Ovary (tissue), 7 donors: ENCODE measurements at regions not wholly inside any gene's neighbourhood (a gene's known extent, or its start where the extent isn't known, plus 50 kb on each side); places are given as distances from the start of the nearest gene placed in this dataset.

Source experiments
- DNase-seq, 5 donors: peaks; one replicate each; pipeline ENCODE4 v3.0.0-alpha.2; 2019 to 2020
- H3K27ac ChIP-seq, 2 donors: fragments of 200-600 bp; one replicate each; pipeline versions ENCODE4 v1.5.1 to v1.8.0; 2019 to 2022
- H3K27me3 ChIP-seq: fragments of 200-600 bp; one replicate; pipeline ENCODE4 v1.8.0; 2022
- H3K36me3 ChIP-seq: fragments of 200-600 bp; sonication (generic); one replicate; pipeline ENCODE4 v1.5.1; 2019
- H3K4me1 ChIP-seq: one replicate; pipeline ENCODE4 v1.8.1; 2013; ENCODE audit warnings: mild to moderate bottlenecking, moderate library complexity; ENCODE audit not compliant: insufficient read depth
- H3K4me3 ChIP-seq: fragments of 200-600 bp; sonication (generic); one replicate; pipeline ENCODE4 v1.5.1; 2017
- H3K9me3 ChIP-seq, 2 donors: fragments of 200-600 bp in 1 of 2; sonication (generic) in 1 of 2; one replicate each; pipeline versions ENCODE4 v1.5.1 to v1.8.1; 2013 to 2019; ENCODE audit warnings: mild to moderate bottlenecking in 1 of 2, moderate library complexity in 1 of 2
- EP300 ChIP-seq: sonication (generic); formaldehyde crosslinking; IDR thresholded peaks from one replicate; pipeline ENCODE4 v1.6.1; 2017; ENCODE audit warnings: antibody characterized with exemption
- POLR2A ChIP-seq: fragments of 450-650 bp; IDR thresholded peaks from one replicate; pipeline ENCODE4 v1.6.1; 2017; ENCODE audit warnings: antibody characterized with exemption, mild to moderate bottlenecking, moderate library complexity
- WGBS, 3 donors: extraction: QIAGEN DNeasy Blood & Tissue Kit in 1 of 3; methylation state at CpG; one replicate each; pipeline versions ENCODE4 v1.1.5 to v1.1.7; 2013 to 2017; 5-methylcytosine and 5-hydroxymethylcytosine counted together
- intact Hi-C, 4 donors: fragments of 100-400 bp; cut with DNase I; formaldehyde crosslinking; loops; one replicate each; pipeline versions ENCODE4 v1.11.0 to v1.15.1; 2022 to 2023
- TF ChIP-seq, protein P1 (sequence below), 3 donors: fragments of 450-650 bp in 2 of 3; fragments of 200-600 bp in 1 of 3; IDR thresholded peaks; one replicate each; pipeline versions ENCODE4 v1.5.1 to v1.8.0; 2016 to 2022; ENCODE audit warnings: antibody characterized with exemption in 3 of 3, mild to moderate bottlenecking in 1 of 3
- donor health status: DM: no; HTN: no; CAD: no; lungs with moderate emphysema.
- donor health status: DM: no; HTN: no; CAD: no.
- donor health status: Bipolar disorder and iron deficiency.
- donor health status: DM: no; HTN: no; CAD: no.
- donor health status: DM: yes; HTN: yes; CAD: no.

DNA sequence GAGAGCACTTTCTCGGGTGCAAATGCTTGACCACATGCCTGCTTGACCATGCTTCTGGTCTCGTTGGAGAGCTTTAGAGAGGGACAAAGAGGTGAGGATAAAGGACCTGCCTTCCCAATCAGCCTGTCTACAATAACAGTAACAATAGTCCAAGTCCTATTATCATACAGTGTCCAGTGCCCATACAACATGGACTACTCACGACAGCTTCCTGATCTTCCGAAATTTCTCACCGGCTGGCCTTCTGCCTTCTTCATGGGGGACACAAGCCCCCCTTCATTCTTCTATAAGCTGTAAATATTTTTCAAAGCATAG is 329.0 kb downstream of the PAX3 start:
- TF ChIP-seq POLR2A (no peak), EP300 (no peak)
- TF ChIP-seq, protein P1, sequence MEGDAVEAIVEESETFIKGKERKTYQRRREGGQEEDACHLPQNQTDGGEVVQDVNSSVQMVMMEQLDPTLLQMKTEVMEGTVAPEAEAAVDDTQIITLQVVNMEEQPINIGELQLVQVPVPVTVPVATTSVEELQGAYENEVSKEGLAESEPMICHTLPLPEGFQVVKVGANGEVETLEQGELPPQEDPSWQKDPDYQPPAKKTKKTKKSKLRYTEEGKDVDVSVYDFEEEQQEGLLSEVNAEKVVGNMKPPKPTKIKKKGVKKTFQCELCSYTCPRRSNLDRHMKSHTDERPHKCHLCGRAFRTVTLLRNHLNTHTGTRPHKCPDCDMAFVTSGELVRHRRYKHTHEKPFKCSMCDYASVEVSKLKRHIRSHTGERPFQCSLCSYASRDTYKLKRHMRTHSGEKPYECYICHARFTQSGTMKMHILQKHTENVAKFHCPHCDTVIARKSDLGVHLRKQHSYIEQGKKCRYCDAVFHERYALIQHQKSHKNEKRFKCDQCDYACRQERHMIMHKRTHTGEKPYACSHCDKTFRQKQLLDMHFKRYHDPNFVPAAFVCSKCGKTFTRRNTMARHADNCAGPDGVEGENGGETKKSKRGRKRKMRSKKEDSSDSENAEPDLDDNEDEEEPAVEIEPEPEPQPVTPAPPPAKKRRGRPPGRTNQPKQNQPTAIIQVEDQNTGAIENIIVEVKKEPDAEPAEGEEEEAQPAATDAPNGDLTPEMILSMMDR (IDR thresholded peaks at IDR 0.05): no peak
- H3K36me3 ChIP-seq: no peaks in the 10 kb centered on the region
- H3K9me3 ChIP-seq: no peaks in the 10 kb centered on the region
- no peak overlapping the region for H3K27ac ChIP-seq
- intact Hi-C loops: loop anchor here in 1 of 4 donors (5.0 kb wide), 1 partner anchor 397 kb away; the partner anchor contains the start of gene EPHA4
- no peaks in the 10 kb centered on the region for H3K4me1 ChIP-seq
- DNase-seq: no peak
- 76 to 85% (median 79%) methylated on average over 5 of the region's 5 CpGs for WGBS, 3 donors
- H3K27me3 ChIP-seq: no peaks in the 10 kb centered on the region
- H3K4me3 ChIP-seq: no peak overlapping the region

DNA sequence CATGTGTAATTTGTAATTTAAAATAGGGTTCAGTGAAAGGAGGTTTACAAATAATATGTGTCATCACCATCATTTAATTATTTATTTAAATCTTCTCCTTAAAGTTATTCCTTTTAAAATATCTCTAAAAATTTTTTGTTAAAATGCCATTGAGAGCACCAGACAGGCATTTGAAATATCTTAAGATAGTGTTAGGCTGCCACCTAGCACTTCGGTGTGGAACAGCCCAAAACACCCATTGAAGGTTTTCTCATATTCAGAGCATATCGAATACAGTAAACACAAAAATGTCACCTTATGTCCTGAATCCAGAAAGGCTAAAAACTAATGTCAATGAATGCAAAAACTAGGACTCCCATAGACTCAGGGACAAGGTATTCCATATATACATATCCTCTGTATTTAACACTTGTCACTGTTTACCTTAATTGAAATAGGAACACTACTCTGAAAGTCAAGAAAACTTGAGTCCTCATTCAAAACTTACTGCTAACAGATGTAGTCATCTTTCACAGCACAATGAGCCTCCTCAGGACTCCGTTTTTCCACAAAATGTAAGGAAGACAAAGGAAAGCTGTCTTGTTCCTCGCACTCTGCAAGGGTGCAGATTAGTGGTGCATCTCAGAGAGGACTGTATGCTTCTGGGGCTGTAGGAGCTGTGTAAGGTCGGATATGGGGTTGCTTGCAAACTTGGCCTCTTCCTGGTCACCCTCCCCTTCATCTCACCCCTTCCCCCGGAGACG is 329.5 kb downstream of the PAX3 start:
- DNase-seq: peak in 1 of 5 donors; percentile 36
- TF ChIP-seq POLR2A (no peak), EP300 (no peak)
- TF ChIP-seq, protein P1 (IDR thresholded peaks at IDR 0.05): peak; percentile 17 to 53 (median 37)
- intact Hi-C loops: loop anchor here in 1 of 4 donors (5.0 kb wide), 1 partner anchor 397 kb away; the partner anchor contains the start of gene EPHA4
- H3K9me3 ChIP-seq: no peaks in the 10 kb centered on the region
- H3K4me3 ChIP-seq: no peak overlapping the region
- WGBS, 3 donors: 40 to 49% (median 42%) methylated on average over 7 of the region's 7 CpGs
- H3K27me3 ChIP-seq: no peaks in the 10 kb centered on the region
- H3K36me3 ChIP-seq: no peaks in the 10 kb centered on the region
- H3K27ac ChIP-seq: no peak overlapping the region
- H3K4me1 ChIP-seq: no peaks in the 10 kb centered on the region

DNA sequence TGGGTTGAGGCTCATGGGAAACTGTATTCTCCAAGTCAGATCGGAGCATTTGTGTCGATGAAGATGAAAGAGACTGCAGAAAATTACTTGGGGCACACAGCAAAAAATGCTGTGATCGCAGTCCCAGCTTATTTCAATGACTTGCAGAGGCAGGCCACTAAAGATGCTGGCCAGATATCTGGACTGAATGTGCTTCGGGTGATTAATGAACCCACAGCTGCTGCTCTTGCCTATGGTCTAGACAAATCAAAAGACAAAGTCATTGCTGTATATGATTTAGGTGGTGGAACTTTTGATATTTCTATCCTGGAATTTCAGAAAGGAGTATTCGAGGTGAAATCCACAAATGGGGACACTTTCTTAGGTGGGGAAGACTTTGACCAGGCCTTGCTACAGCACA is 336.6 kb downstream of the PAX3 start:
- no peak for TF ChIP-seq EP300
- TF ChIP-seq, protein P1 (IDR thresholded peaks at IDR 0.05): no peak
- TF ChIP-seq POLR2A: no peak
- Histone ChIP-seq H3K27ac (no peak overlapping the region), H3K36me3 (no peaks in the 10 kb centered on the region), H3K27me3 (no peaks in the 10 kb centered on the region), H3K4me3 (no peak overlapping the region), H3K4me1 (no peaks in the 10 kb centered on the region), H3K9me3 (no peaks in the 10 kb centered on the region)
- no peak for DNase-seq
- intact Hi-C loops: no loop called here
- 93 to 96% (median 93%) methylated on average over 5 of the region's 5 CpGs for WGBS, 3 donors

DNA sequence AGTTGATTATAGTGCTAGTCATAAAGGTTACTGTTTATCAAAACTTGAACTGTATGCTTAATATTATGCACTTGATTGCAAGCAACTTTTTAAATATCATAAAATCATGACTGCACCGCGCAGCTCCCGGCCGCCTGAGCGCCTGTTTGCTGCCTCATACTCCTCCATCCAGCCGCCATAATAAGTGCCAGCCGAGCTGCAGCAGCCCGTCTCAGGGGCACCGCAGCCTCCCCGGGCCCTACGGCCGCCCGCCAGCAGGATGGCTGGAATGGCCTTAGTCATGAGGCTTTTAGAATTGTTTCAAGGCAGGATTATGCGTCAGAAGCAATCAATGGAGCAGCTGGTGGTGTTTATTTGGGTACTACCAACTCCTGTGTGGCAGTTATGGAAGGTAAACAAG is 337.2 kb downstream of the PAX3 start:
- Histone ChIP-seq H3K4me1 (no peaks in the 10 kb centered on the region), H3K36me3 (no peaks in the 10 kb centered on the region), H3K4me3 (no peak overlapping the region), H3K27me3 (no peaks in the 10 kb centered on the region), H3K9me3 (no peaks in the 10 kb centered on the region), H3K27ac (no peak overlapping the region)
- intact Hi-C loops: no loop called here
- DNase-seq: no peak
- 95 to 98% (median 96%) methylated on average over 14 of the region's 14 CpGs for WGBS, 3 donors
- no peak for TF ChIP-seq POLR2A
- TF ChIP-seq, protein P1 (IDR thresholded peaks at IDR 0.05): no peak
- no peak for TF ChIP-seq EP300
